CD4-positive, alpha-beta T cell (primary cell): ENCODE measurements at regions not wholly inside any gene's neighbourhood (a gene's known extent, or its start where the extent isn't known, plus 50 kb on each side); places are given as distances from the start of the nearest gene placed in this dataset.

ENCODE experiments used
- ATAC-seq: fragments of 200-7000 bp; cut with Tn5 transposase; one replicate; pipeline ENCODE4 v1.10.0; 2022; ENCODE audit warnings: mild to moderate bottlenecking; ENCODE audit not compliant: poor library complexity
- CTCF ChIA-PET: fragments of 350-600 bp; sonication (Branson Sonifier 250); formaldehyde crosslinking; loops from one replicate; lab custom pipeline; 2021; ENCODE audit warnings: antibody characterized with exemption, inconsistent platforms; lab: Charles Lee
- POLR2A ChIA-PET: fragments of 350-600 bp; sonication (Branson Sonifier 250); formaldehyde crosslinking; loops from one replicate; lab custom pipeline; 2021; ENCODE audit warnings: antibody characterized with exemption, inconsistent platforms; lab: Charles Lee
- DNase-seq, 14 experiments: peaks; one replicate each; pipeline ENCODE4 v3.0.0-alpha.2; 2013 to 2020; ENCODE audit warnings: mixed read lengths in 2 of 14
- H3K27ac ChIP-seq, 2 donors: one replicate each; pipeline versions ENCODE4 v1.5.1 to v1.7.0; 2013; ENCODE audit warnings: low read length in 2 of 2, low read depth in 1 of 2, mild to moderate bottlenecking in 1 of 2
- H3K27me3 ChIP-seq, 2 experiments: 1 replicate in 1 of 2; 2 replicates in 1 of 2; pipeline versions ENCODE4 v1.6.1 to v1.7.0; 2013; ENCODE audit warnings: low read length in 2 of 2, control low read depth in 1 of 2, mild to moderate bottlenecking in 1 of 2, moderate library complexity in 1 of 2; ENCODE audit not compliant: insufficient read depth in 2 of 2, control insufficient read depth in 1 of 2
- H3K36me3 ChIP-seq: one replicate; pipeline ENCODE4 v1.6.1; 2013; ENCODE audit warnings: low read length, control low read depth; ENCODE audit not compliant: insufficient read depth
- H3K4me1 ChIP-seq: one replicate; pipeline ENCODE4 v1.6.1; 2013; ENCODE audit warnings: low read length, control low read depth; ENCODE audit not compliant: insufficient read depth
- H3K4me3 ChIP-seq: one replicate; pipeline ENCODE4 v1.5.1; 2013; ENCODE audit warnings: mild to moderate bottlenecking, low read length, moderate library complexity
- H3K9me3 ChIP-seq, 2 experiments: 1 replicate in 1 of 2; 2 replicates in 1 of 2; pipeline versions ENCODE4 v1.6.1 to v1.7.0; 2013; ENCODE audit warnings: low read length in 2 of 2, mild to moderate bottlenecking in 2 of 2, control low read depth in 1 of 2, moderate library complexity in 1 of 2; ENCODE audit not compliant: control insufficient read depth in 1 of 2, insufficient read depth in 1 of 2
- H3K27ac Mint-ChIP-seq: one replicate; pipeline ENCODE4 v1.8.0; 2020; ENCODE audit warnings: mixed read lengths
- H3K27me3 Mint-ChIP-seq: one replicate; pipeline ENCODE4 v1.8.0; 2021; ENCODE audit warnings: mixed read lengths
- H3K36me3 Mint-ChIP-seq: one replicate; pipeline ENCODE4 v1.8.0; 2021; ENCODE audit warnings: low read depth, mixed read lengths
- H3K4me1 Mint-ChIP-seq: one replicate; pipeline ENCODE4 v1.8.0; 2021; ENCODE audit warnings: low read depth, mixed read lengths
- H3K4me3 Mint-ChIP-seq: one replicate; pipeline ENCODE4 v1.8.0; 2020; ENCODE audit warnings: mild to moderate bottlenecking, mixed read lengths
- H3K9me3 Mint-ChIP-seq: one replicate; pipeline ENCODE4 v1.8.0; 2020; ENCODE audit warnings: mixed read lengths
- CTCF ChIP-seq: fragments of 200-600 bp; IDR thresholded peaks from one replicate; pipeline ENCODE4 v1.8.0; 2022; ENCODE audit warnings: antibody characterized with exemption, mild to moderate bottlenecking
- intact Hi-C, 2 experiments: fragments of 100-400 bp; cut with DNase I in 1 of 2; cut with micrococcal nuclease in 1 of 2; formaldehyde crosslinking; loops; one replicate each; pipeline versions ENCODE4 v1.15.1 to v1.9.0; 2023 to 2025; cut with DNase I, micrococcal nuclease

- POLR2A ChIA-PET = no interaction called here
- H3K4me3 ChIP-seq = no peak overlapping the region
- H3K9me3 Mint-ChIP-seq = no peaks in the 10 kb centered on the region
These were observed 68.2 kb upstream of the SMIM15 start for GRCh38 chr5:61230492-61230891.

GRCh38 chr5:61231813-61232212, 69.5 kb upstream of the SMIM15 start:
- DNase-seq = no peak
- Histone ChIP-seq H3K27me3 (peaks cover 0 to 4% of the 10 kb centered on the region in 2 experiments), H3K4me3 (no peak overlapping the region), H3K36me3 (no peaks in the 10 kb centered on the region), H3K27ac (no peak overlapping the region), H3K4me1 (no peaks in the 10 kb centered on the region), H3K9me3 (no peaks in the 10 kb centered on the region)
- intact Hi-C loops = no loop called here
- Mint-ChIP-seq H3K36me3 (no peaks in the 10 kb centered on the region), H3K27me3 (no peaks in the 10 kb centered on the region), H3K9me3 (no peaks in the 10 kb centered on the region), H3K4me1 (no peaks in the 10 kb centered on the region), H3K4me3 (no peak overlapping the region), H3K27ac (no peak overlapping the region)
- ChIA-PET POLR2A (no interaction called here), CTCF (interaction anchor here (1.0 kb wide), 1 partner anchor 112 kb away, joined by 3 read pairs; no protein-coding TSS in a partner anchor)
- no peak for ATAC-seq
- TF ChIP-seq CTCF = no peak

More at GRCh38 chr5:61230492-61230891, 68.2 kb upstream of the SMIM15 start:
- no peak for DNase-seq
- no peak for ATAC-seq
- Mint-ChIP-seq H3K4me3 (no peak overlapping the region), H3K27ac (no peak overlapping the region), H3K36me3 (no peaks in the 10 kb centered on the region), H3K27me3 (no peaks in the 10 kb centered on the region), H3K4me1 (no peaks in the 10 kb centered on the region)
- Histone ChIP-seq H3K9me3 (no peaks in the 10 kb centered on the region), H3K27ac (no peak overlapping the region), H3K4me1 (no peaks in the 10 kb centered on the region), H3K27me3 (peaks cover 0 to 4% of the 10 kb centered on the region in 2 experiments), H3K36me3 (no peaks in the 10 kb centered on the region)
- intact Hi-C loops = no loop called here
- no peak for TF ChIP-seq CTCF
- CTCF ChIA-PET = no interaction called here

- Mint-ChIP-seq H3K27me3 (peaks cover 3% of the 10 kb centered on the region), H3K4me3 (no peak overlapping the region), H3K27ac (no peak overlapping the region), H3K4me1 (no peaks in the 10 kb centered on the region), H3K9me3 (no peaks in the 10 kb centered on the region), H3K36me3 (no peaks in the 10 kb centered on the region)
- no peaks in the 10 kb centered on the region for H3K36me3 ChIP-seq
- DNase-seq (no peak), ATAC-seq (no peak)
- CTCF ChIA-PET = interaction anchor here (0.6 to 1.0 kb wide), 2 partner anchors 67 to 113 kb away, joined by 3 to 5 read pairs; no protein-coding TSS in a partner anchor
- H3K4me3 ChIP-seq = no peak overlapping the region
- intact Hi-C loops = no loop called here
- no peaks in the 10 kb centered on the region for H3K4me1 ChIP-seq
- H3K9me3 ChIP-seq = no peaks in the 10 kb centered on the region
- H3K27me3 ChIP-seq = peaks cover 0 to 4% of the 10 kb centered on the region in 2 experiments
- no peak overlapping the region for H3K27ac ChIP-seq
- POLR2A ChIA-PET = no interaction called here
- no peak for TF ChIP-seq CTCF
These were observed 70.3 kb upstream of the SMIM15 start for GRCh38 chr5:61232490-61233050.
